SU-DHL-6 (cell line): ENCODE measurements at regions not wholly inside any gene's neighbourhood (a gene's known extent, or its start where the extent isn't known, plus 50 kb on each side); places are given as distances from the start of the nearest gene placed in this dataset.

Experiments
- H2AFZ ChIP-seq: fragments of 200-600 bp; sonication (generic); 2 replicates; pipeline ENCODE4 v1.6.1; 2014; ENCODE audit warnings: low read depth, mild to moderate bottlenecking, moderate library complexity, mixed read lengths, antibody characterized with exemption, low read length; ENCODE audit not compliant: severe bottlenecking
- H3F3A ChIP-seq: fragments of 200-600 bp; shearing (Covaris generic); 2 replicates; pipeline ENCODE4 v1.6.0; 2016; ENCODE audit warnings: antibody characterized with exemption, mild to moderate bottlenecking; ENCODE audit not compliant: insufficient read depth
- H3K27ac ChIP-seq: fragments of 200-600 bp; sonication (generic); 2 replicates; pipeline ENCODE4 v1.5.1; 2016; ENCODE audit warnings: low read depth, mild to moderate bottlenecking, low read length, moderate library complexity, mixed read lengths
- H3K27me3 ChIP-seq: fragments of 200-600 bp; sonication (generic), shearing (Covaris generic); 2 replicates; pipeline ENCODE4 v1.6.0; 2014; ENCODE audit warnings: mild to moderate bottlenecking, low read length
- H3K36me3 ChIP-seq: fragments of 200-600 bp; sonication (generic); 2 replicates; pipeline ENCODE4 v1.6.1; 2014; ENCODE audit warnings: mild to moderate bottlenecking, low read length, mixed read lengths
- H3K4me2 ChIP-seq: fragments of 300-600, 200-600 bp; shearing (Covaris generic), sonication (generic); 2 replicates; pipeline ENCODE4 v1.6.0; 2014; ENCODE audit warnings: low read length, low read depth, mild to moderate bottlenecking; ENCODE audit not compliant: poor library complexity, severe bottlenecking
- H3K4me3 ChIP-seq: fragments of 200-600 bp; sonication (generic); 2 replicates; pipeline ENCODE4 v1.5.1; 2014; ENCODE audit warnings: antibody characterized with exemption, low read length, mild to moderate bottlenecking, mixed read lengths; ENCODE audit not compliant: insufficient read depth, poor library complexity, severe bottlenecking
- H3K79me2 ChIP-seq: fragments of 200-600 bp; sonication (generic); 2 replicates; pipeline ENCODE4 v1.6.1; 2014; ENCODE audit warnings: mild to moderate bottlenecking, low read length, moderate library complexity; ENCODE audit not compliant: insufficient read depth
- H3K9ac ChIP-seq: fragments of 200-600 bp; sonication (generic); 2 replicates; pipeline ENCODE4 v1.7.0; 2014; ENCODE audit warnings: mild to moderate bottlenecking, low read length
- H3K9me2 ChIP-seq: fragments of 200-600 bp; sonication (generic); replicated peaks from 2 replicates; pipeline ENCODE4 v1.6.1; 2014; ENCODE audit warnings: low read length; ENCODE audit not compliant: insufficient read depth
- H3K9me3 ChIP-seq: fragments of 200-600 bp; sonication (generic); 2 replicates; pipeline ENCODE4 v1.6.1; 2014; ENCODE audit warnings: low read length, mixed read lengths; ENCODE audit not compliant: insufficient read depth
- H4K20me1 ChIP-seq: fragments of 200-600 bp; sonication (generic); 2 replicates; pipeline ENCODE4 v1.6.1; 2014; ENCODE audit warnings: low read depth, mild to moderate bottlenecking, antibody characterized with exemption, low read length, moderate library complexity, mixed read lengths
- CTCF ChIP-seq: fragments of 200-600 bp; sonication (generic); IDR thresholded peaks from one replicate; pipeline ENCODE4 v1.5.1; 2017; ENCODE audit warnings: antibody characterized with exemption, mild to moderate bottlenecking, low read length, moderate library complexity; ENCODE audit not compliant: insufficient read depth, poor library complexity, severe bottlenecking
- EZH2phosphoT487 ChIP-seq: fragments of 200-600 bp; sonication (generic), shearing (Covaris generic); conservative IDR thresholded peaks from 2 replicates; pipeline ENCODE4 v1.6.1; 2018; ENCODE audit warnings: mild to moderate bottlenecking, antibody characterized with exemption, low read length, moderate library complexity, mixed read lengths

GRCh38 chr3:40971191-40972168, 227.8 kb upstream of the CTNNB1 start:
- H3K27me3 ChIP-seq, result no peaks in the 10 kb centered on the region
- H2AFZ ChIP-seq, result peak overlapping the region; percentile 6
- peak overlapping the region; percentile 52 for H3K4me2 ChIP-seq
- peaks cover 33% of the 10 kb centered on the region for H3F3A ChIP-seq
- no peaks in the 10 kb centered on the region for H3K9me2 ChIP-seq
- H3K36me3 ChIP-seq, result no peaks in the 10 kb centered on the region
- H3K9ac ChIP-seq, result peak overlapping the region; percentile 37
- TF ChIP-seq EZH2phosphoT487, result no peak
- no peak for TF ChIP-seq CTCF
- H3K79me2 ChIP-seq, result no peaks in the 10 kb centered on the region
- no peaks in the 10 kb centered on the region for H3K9me3 ChIP-seq
- H4K20me1 ChIP-seq, result no peaks in the 10 kb centered on the region
- H3K4me3 ChIP-seq, result peak overlapping the region; percentile 17
- peak overlapping the region; percentile 88 for H3K27ac ChIP-seq

- Histone ChIP-seq H3K4me2 (peak overlapping the region; percentile 52), H2AFZ (peak overlapping the region; percentile 6), H3K4me3 (peak overlapping the region; percentile 17), H3K27ac (peak overlapping the region; percentile 88), H3F3A (peaks cover 33% of the 10 kb centered on the region), H4K20me1 (no peaks in the 10 kb centered on the region), H3K9me2 (no peaks in the 10 kb centered on the region), H3K9me3 (no peaks in the 10 kb centered on the region), H3K36me3 (no peaks in the 10 kb centered on the region), H3K27me3 (no peaks in the 10 kb centered on the region), H3K9ac (peak overlapping the region; percentile 37), H3K79me2 (no peaks in the 10 kb centered on the region)
- TF ChIP-seq CTCF (no peak), EZH2phosphoT487 (no peak)
Observed at GRCh38 chr3:40972350-40972749, 227.0 kb upstream of the CTNNB1 start.

GRCh38 chr3:40973141-40973540, 226.2 kb upstream of the CTNNB1 start:
- no peaks in the 10 kb centered on the region for H4K20me1 ChIP-seq
- no peaks in the 10 kb centered on the region for H3K79me2 ChIP-seq
- no peaks in the 10 kb centered on the region for H3K27me3 ChIP-seq
- H3F3A ChIP-seq, result peaks cover 26% of the 10 kb centered on the region
- no peaks in the 10 kb centered on the region for H3K9me2 ChIP-seq
- no peaks in the 10 kb centered on the region for H3K9me3 ChIP-seq
- H3K9ac ChIP-seq, result peak overlapping the region; percentile 37; the same call in 1 of the 2 replicates
- H3K4me3 ChIP-seq, result no peak overlapping the region
- TF ChIP-seq CTCF (no peak), EZH2phosphoT487 (no peak)
- H3K4me2 ChIP-seq, result peak overlapping the region; percentile 52
- H3K36me3 ChIP-seq, result no peaks in the 10 kb centered on the region
- peak overlapping the region; percentile 88 for H3K27ac ChIP-seq
- H2AFZ ChIP-seq, result no peak overlapping the region
